HCT116 (cell line): ENCODE measurements at regions not wholly inside any gene's neighbourhood (a gene's known extent, or its start where the extent isn't known, plus 50 kb on each side); places are given as distances from the start of the nearest gene placed in this dataset.

ENCODE experiments used
- ATAC-seq: fragments of 200-7000 bp; cut with Tn5 transposase; 2 replicates; pipeline ENCODE4 v1.9.1; 2020; ENCODE audit warnings: mild to moderate bottlenecking, moderate library complexity
- BruUV-seq: library from RNA; stranded (reverse); fragments of 400-500 nt; replicated peaks from 2 replicates; lab custom pipeline; 2021; lab: Mats Ljungman, UMichigan
- CTCF ChIA-PET: fragments of 300-600 bp; sonication (Branson Sonifier 250); formaldehyde crosslinking; loops from one replicate; lab custom pipeline; 2021; ENCODE audit warnings: antibody characterized with exemption; lab: Charles Lee
- POLR2A ChIA-PET: fragments of 300-600, 350-600 bp; sonication (Branson Sonifier 250); formaldehyde crosslinking; loops from one replicate; lab custom pipeline; 2021; ENCODE audit warnings: antibody characterized with exemption; lab: Charles Lee
- RAD21 ChIA-PET, 2 experiments: fragments of 300-600 bp; sonication (Branson Sonifier 250); formaldehyde crosslinking; loops; one replicate each; lab custom pipeline; 2023; ENCODE audit warnings: low total read pairs in 2 of 2; ENCODE audit not compliant: uncharacterized antibody in 2 of 2, unreplicated experiment in 2 of 2, low non-redundant PET in 1 of 2; lab: Charles Lee
- DNase-seq: peaks from one replicate; pipeline ENCODE4 v3.0.0-alpha.2; 2010; ENCODE audit warnings: low read depth, low spot score
- H2AFZ ChIP-seq: fragments of 200-600 bp; shearing (Covaris generic), sonication (generic); 2 replicates; pipeline ENCODE4 v1.6.1; 2017; ENCODE audit warnings: low read depth, mixed run types, mixed read lengths, antibody characterized with exemption, low read length; ENCODE audit not compliant: poor library complexity, severe bottlenecking
- H3K27ac ChIP-seq: 2 replicates; pipeline ENCODE4 v1.5.1; 2012; ENCODE audit warnings: low read depth, low read length
- H3K27me3 ChIP-seq: fragments of 200-600 bp; sonication (generic); 2 replicates; pipeline ENCODE4 v1.6.1; 2016; ENCODE audit warnings: mixed run types, low read length, mixed read lengths; ENCODE audit not compliant: insufficient read depth
- H3K36me3 ChIP-seq, 2 experiments: fragments of 200-500 bp in 1 of 2; fragments of 200-600 bp in 1 of 2; sonication (Bioruptor generic) in 1 of 2; sonication (generic) in 1 of 2; 2 replicates each; pipeline versions ENCODE4 v1.5.1 to v1.6.1; 2014 to 2016; ENCODE audit warnings: low read length in 2 of 2, inconsistent platforms in 1 of 2, mixed read lengths in 1 of 2, mixed run types in 1 of 2; ENCODE audit not compliant: insufficient read depth in 2 of 2, control insufficient read depth in 1 of 2
- H3K4me1 ChIP-seq, 2 experiments: fragments of 200-600 bp in 1 of 2; sonication (generic) in 1 of 2; 2 replicates each; pipeline versions ENCODE4 v1.5.1 to v1.6.1; 2012 to 2017; ENCODE audit warnings: low read length in 2 of 2, inconsistent platforms in 1 of 2, mild to moderate bottlenecking in 1 of 2, mixed read lengths in 1 of 2, mixed run types in 1 of 2, moderate library complexity in 1 of 2; ENCODE audit not compliant: insufficient read depth in 2 of 2, control insufficient read depth in 1 of 2
- H3K4me2 ChIP-seq: fragments of 200-600 bp; sonication (generic); 2 replicates; pipeline ENCODE4 v1.6.1; 2017; ENCODE audit warnings: mixed run types, low read length, mixed read lengths
- H3K4me3 ChIP-seq, 2 experiments: fragments of 200-600 bp in 1 of 2; sonication (generic) in 1 of 2; replicated peaks in 1 of 2; 2 replicates each; pipeline ENCODE4 v1.5.1; 2011 to 2016; ENCODE audit warnings: low read length in 2 of 2, control low read depth in 1 of 2, low read depth in 1 of 2, mild to moderate bottlenecking in 1 of 2, mixed read lengths in 1 of 2, mixed run types in 1 of 2
- H3K79me2 ChIP-seq: fragments of 200-600 bp; sonication (generic); 2 replicates; pipeline ENCODE4 v1.6.1; 2017; ENCODE audit warnings: mild to moderate bottlenecking, mixed run types, low read length, moderate library complexity, mixed read lengths; ENCODE audit not compliant: insufficient read depth
- H3K9ac ChIP-seq: fragments of 200-600 bp; sonication (generic); 2 replicates; pipeline ENCODE4 v1.6.1; 2016; ENCODE audit warnings: low read length, mixed read lengths
- H3K9me2 ChIP-seq: fragments of 200-600 bp; sonication (generic), shearing (Covaris generic); 2 replicates; pipeline ENCODE4 v1.6.1; 2017; ENCODE audit warnings: mixed run types, mild to moderate bottlenecking, moderate library complexity; ENCODE audit not compliant: insufficient read depth
- H3K9me3 ChIP-seq, 2 experiments: fragments of 200-500 bp in 1 of 2; fragments of 200-600 bp in 1 of 2; sonication (Bioruptor generic) in 1 of 2; sonication (generic) in 1 of 2; 2 replicates each; pipeline ENCODE4 v1.6.1; 2014 to 2017; ENCODE audit warnings: low read length in 2 of 2, mixed read lengths in 2 of 2, inconsistent platforms in 1 of 2, low read depth in 1 of 2, mild to moderate bottlenecking in 1 of 2, mixed run types in 1 of 2, moderate library complexity in 1 of 2; ENCODE audit not compliant: control insufficient read depth in 1 of 2, insufficient read depth in 1 of 2
- H4K20me1 ChIP-seq: fragments of 200-600 bp; sonication (generic), shearing (Covaris generic); 2 replicates; pipeline ENCODE4 v1.6.1; 2017; ENCODE audit warnings: mixed run types, mild to moderate bottlenecking, moderate library complexity; ENCODE audit not compliant: insufficient read depth
- CBX3 ChIP-seq: IDR thresholded peaks from 2 replicates; pipeline ENCODE4 v1.6.1; 2012; ENCODE audit warnings: low read depth
- EGR1 ChIP-seq: IDR thresholded peaks from 2 replicates; pipeline ENCODE4 v1.6.1; 2012; ENCODE audit warnings: low read depth
- ELF1 ChIP-seq: IDR thresholded peaks from 2 replicates; pipeline ENCODE4 v1.6.1; 2012; ENCODE audit warnings: low read depth, borderline replicate concordance
- EZH2 ChIP-seq: fragments of 200-600 bp; sonication (generic); IDR thresholded peaks from 2 replicates; pipeline ENCODE4 v1.6.1; 2017; ENCODE audit warnings: antibody characterized with exemption, mixed run types
- EZH2phosphoT487 ChIP-seq: fragments of 200-600 bp; IDR thresholded peaks from 2 replicates; pipeline ENCODE4 v1.6.1; 2018; ENCODE audit warnings: antibody characterized with exemption, borderline replicate concordance
- FOSL1 ChIP-seq: IDR thresholded peaks from 2 replicates; pipeline ENCODE4 v1.6.1; 2012; ENCODE audit warnings: low read depth
- JUND ChIP-seq: IDR thresholded peaks from 2 replicates; pipeline ENCODE4 v1.6.1; 2012
- POLR2A ChIP-seq: IDR thresholded peaks from 2 replicates; pipeline ENCODE4 v1.7.0; 2011; ENCODE audit warnings: borderline replicate concordance; ENCODE audit not compliant: insufficient read depth, insufficient read length; ENCODE audit errors: extremely low read depth
- POLR2AphosphoS5 ChIP-seq: IDR thresholded peaks from 2 replicates; pipeline ENCODE4 v1.6.1; 2011; ENCODE audit warnings: mild to moderate bottlenecking, low read depth, low read length, moderate library complexity
- RAD21 ChIP-seq: IDR thresholded peaks from 2 replicates; pipeline ENCODE4 v1.6.1; 2012; ENCODE audit warnings: low read depth, mild to moderate bottlenecking
- SP1 ChIP-seq: IDR thresholded peaks from 2 replicates; pipeline ENCODE4 v1.6.1; 2012; ENCODE audit warnings: low read depth
- TCF7L2 ChIP-seq: IDR thresholded peaks from 2 replicates; pipeline ENCODE4 v1.7.0; 2011; ENCODE audit warnings: borderline replicate concordance, inconsistent platforms; ENCODE audit not compliant: insufficient read depth, insufficient read length; ENCODE audit errors: extremely low read depth
- YY1 ChIP-seq: IDR thresholded peaks from 2 replicates; pipeline ENCODE4 v1.6.1; 2011; ENCODE audit warnings: low read length, low read depth, moderate library complexity, mild to moderate bottlenecking; ENCODE audit not compliant: insufficient replicate concordance; ENCODE audit errors: extremely low read depth
- intact Hi-C: fragments of 100-400 bp; cut with micrococcal nuclease; formaldehyde crosslinking; loops from 2 replicates; pipeline ENCODE4 v1.10.0; 2022
- TF ChIP-seq, protein P1 (sequence below): IDR thresholded peaks from 2 replicates; pipeline ENCODE4 v1.6.1; 2012
- TF ChIP-seq, protein P2 (sequence below): IDR thresholded peaks from 2 replicates; pipeline ENCODE4 v1.6.1; 2011; ENCODE audit warnings: mild to moderate bottlenecking, low read length, moderate library complexity; ENCODE audit not compliant: insufficient replicate concordance; ENCODE audit errors: extremely low read depth
- TF ChIP-seq, protein P3 (sequence below): IDR thresholded peaks from 2 replicates; pipeline ENCODE4 v1.6.1; 2012
- TF ChIP-seq, protein P4 (sequence below): IDR thresholded peaks from 2 replicates; pipeline ENCODE4 v1.6.1; 2012; ENCODE audit warnings: low read depth
- TF ChIP-seq, protein P5 (sequence below), 3 experiments: fragments of 200-600 bp in 1 of 3; sonication (generic) in 1 of 3; IDR thresholded peaks in 2 of 3; conservative IDR thresholded peaks in 1 of 3; 2 replicates each; pipeline ENCODE4 v1.5.1; 2012 to 2017; ENCODE audit warnings: low read depth in 2 of 3, low read length in 2 of 3, antibody characterized with exemption in 1 of 3, borderline replicate concordance in 1 of 3, control low read depth in 1 of 3, mild to moderate bottlenecking in 1 of 3, mixed read lengths in 1 of 3, mixed run types in 1 of 3, moderate library complexity in 1 of 3; ENCODE audit not compliant: insufficient read depth in 1 of 3

DNA sequence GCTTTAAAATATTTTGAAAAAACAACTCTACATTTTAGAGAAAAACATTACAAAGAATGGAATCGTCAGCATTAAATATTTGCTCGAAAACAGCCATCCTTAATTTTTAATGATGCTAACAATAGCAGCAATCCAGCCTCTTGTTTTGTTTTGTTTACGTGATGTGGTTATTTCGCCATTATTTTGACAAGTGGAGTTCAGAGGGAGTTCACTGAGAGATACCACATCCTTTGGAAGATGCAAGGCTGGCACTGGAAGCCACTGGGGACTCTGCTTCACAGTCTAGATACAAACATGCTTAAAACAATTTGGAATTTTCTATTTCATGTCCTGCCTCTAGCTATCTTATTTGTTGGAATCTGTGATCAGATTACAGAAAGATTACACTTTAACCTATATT lies 556.3 kb downstream of the PCDH17 start (continued):
- TF ChIP-seq, protein P1, sequence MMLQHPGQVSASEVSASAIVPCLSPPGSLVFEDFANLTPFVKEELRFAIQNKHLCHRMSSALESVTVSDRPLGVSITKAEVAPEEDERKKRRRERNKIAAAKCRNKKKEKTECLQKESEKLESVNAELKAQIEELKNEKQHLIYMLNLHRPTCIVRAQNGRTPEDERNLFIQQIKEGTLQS, result no peak
- TF ChIP-seq, all 23 proteins: peak for 0

DNA sequence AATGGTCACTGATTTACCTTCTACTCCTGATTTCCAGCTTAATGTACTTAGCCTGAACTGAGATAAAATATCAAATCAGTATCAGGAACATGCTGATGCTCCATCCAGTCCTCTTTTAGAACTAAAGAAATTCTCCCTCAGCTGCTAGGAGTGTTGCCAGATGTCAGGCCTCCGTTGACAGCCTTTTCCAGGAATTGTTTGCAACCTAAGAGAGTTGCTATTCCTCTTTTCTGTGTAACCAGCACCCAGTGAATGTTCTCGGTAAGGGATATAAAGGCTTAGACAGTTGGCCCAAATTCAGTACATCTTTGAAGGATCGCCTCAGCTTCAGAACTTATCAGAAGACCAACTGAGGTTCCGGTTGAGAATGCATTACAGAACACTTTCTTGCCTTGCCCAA lies 559.0 kb downstream of the PCDH17 start:
- Histone ChIP-seq H4K20me1 (no peaks in the 10 kb centered on the region), H3K4me1 (no peaks in the 10 kb centered on the region), H3K9ac (no peak overlapping the region), H3K27ac (no peak overlapping the region), H3K4me2 (no peak overlapping the region), H3K9me3 (peaks cover 11 to 35% of the 10 kb centered on the region in 2 experiments; a peak in 2 of 4 replicates), H3K9me2 (no peaks in the 10 kb centered on the region), H3K36me3 (no peaks in the 10 kb centered on the region), H2AFZ (no peak overlapping the region), H3K4me3 (no peak overlapping the region), H3K27me3 (no peaks in the 10 kb centered on the region), H3K79me2 (no peaks in the 10 kb centered on the region)
- POLR2A ChIA-PET, result no interaction called here
- no peak for ATAC-seq
- intact Hi-C loops, result no loop called here
- DNase-seq, result no peak
- CTCF ChIA-PET, result no interaction called here
- RAD21 ChIA-PET, result no interaction called here
- BruUV-seq, result no TSS peak
- TF ChIP-seq, protein P2, sequence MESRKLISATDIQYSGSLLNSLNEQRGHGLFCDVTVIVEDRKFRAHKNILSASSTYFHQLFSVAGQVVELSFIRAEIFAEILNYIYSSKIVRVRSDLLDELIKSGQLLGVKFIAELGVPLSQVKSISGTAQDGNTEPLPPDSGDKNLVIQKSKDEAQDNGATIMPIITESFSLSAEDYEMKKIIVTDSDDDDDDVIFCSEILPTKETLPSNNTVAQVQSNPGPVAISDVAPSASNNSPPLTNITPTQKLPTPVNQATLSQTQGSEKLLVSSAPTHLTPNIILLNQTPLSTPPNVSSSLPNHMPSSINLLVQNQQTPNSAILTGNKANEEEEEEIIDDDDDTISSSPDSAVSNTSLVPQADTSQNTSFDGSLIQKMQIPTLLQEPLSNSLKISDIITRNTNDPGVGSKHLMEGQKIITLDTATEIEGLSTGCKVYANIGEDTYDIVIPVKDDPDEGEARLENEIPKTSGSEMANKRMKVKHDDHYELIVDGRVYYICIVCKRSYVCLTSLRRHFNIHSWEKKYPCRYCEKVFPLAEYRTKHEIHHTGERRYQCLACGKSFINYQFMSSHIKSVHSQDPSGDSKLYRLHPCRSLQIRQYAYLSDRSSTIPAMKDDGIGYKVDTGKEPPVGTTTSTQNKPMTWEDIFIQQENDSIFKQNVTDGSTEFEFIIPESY, result no peak
- no peak for TF ChIP-seq TCF7L2
- TF ChIP-seq ELF1, result no peak
- TF ChIP-seq CBX3, result no peak
- no peak for TF ChIP-seq SP1
- TF ChIP-seq EZH2, result no peak
- TF ChIP-seq, protein P3, sequence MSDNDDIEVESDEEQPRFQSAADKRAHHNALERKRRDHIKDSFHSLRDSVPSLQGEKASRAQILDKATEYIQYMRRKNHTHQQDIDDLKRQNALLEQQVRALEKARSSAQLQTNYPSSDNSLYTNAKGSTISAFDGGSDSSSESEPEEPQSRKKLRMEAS, result no peak
- no peak for TF ChIP-seq RAD21
- no peak for TF ChIP-seq EGR1
- TF ChIP-seq, protein P1, result no peak
- no peak for TF ChIP-seq YY1
- TF ChIP-seq, protein P4, sequence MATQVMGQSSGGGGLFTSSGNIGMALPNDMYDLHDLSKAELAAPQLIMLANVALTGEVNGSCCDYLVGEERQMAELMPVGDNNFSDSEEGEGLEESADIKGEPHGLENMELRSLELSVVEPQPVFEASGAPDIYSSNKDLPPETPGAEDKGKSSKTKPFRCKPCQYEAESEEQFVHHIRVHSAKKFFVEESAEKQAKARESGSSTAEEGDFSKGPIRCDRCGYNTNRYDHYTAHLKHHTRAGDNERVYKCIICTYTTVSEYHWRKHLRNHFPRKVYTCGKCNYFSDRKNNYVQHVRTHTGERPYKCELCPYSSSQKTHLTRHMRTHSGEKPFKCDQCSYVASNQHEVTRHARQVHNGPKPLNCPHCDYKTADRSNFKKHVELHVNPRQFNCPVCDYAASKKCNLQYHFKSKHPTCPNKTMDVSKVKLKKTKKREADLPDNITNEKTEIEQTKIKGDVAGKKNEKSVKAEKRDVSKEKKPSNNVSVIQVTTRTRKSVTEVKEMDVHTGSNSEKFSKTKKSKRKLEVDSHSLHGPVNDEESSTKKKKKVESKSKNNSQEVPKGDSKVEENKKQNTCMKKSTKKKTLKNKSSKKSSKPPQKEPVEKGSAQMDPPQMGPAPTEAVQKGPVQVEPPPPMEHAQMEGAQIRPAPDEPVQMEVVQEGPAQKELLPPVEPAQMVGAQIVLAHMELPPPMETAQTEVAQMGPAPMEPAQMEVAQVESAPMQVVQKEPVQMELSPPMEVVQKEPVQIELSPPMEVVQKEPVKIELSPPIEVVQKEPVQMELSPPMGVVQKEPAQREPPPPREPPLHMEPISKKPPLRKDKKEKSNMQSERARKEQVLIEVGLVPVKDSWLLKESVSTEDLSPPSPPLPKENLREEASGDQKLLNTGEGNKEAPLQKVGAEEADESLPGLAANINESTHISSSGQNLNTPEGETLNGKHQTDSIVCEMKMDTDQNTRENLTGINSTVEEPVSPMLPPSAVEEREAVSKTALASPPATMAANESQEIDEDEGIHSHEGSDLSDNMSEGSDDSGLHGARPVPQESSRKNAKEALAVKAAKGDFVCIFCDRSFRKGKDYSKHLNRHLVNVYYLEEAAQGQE, result no peak
- TF ChIP-seq FOSL1, result no peak
- TF ChIP-seq JUND, result no peak
- TF ChIP-seq, protein P5, sequence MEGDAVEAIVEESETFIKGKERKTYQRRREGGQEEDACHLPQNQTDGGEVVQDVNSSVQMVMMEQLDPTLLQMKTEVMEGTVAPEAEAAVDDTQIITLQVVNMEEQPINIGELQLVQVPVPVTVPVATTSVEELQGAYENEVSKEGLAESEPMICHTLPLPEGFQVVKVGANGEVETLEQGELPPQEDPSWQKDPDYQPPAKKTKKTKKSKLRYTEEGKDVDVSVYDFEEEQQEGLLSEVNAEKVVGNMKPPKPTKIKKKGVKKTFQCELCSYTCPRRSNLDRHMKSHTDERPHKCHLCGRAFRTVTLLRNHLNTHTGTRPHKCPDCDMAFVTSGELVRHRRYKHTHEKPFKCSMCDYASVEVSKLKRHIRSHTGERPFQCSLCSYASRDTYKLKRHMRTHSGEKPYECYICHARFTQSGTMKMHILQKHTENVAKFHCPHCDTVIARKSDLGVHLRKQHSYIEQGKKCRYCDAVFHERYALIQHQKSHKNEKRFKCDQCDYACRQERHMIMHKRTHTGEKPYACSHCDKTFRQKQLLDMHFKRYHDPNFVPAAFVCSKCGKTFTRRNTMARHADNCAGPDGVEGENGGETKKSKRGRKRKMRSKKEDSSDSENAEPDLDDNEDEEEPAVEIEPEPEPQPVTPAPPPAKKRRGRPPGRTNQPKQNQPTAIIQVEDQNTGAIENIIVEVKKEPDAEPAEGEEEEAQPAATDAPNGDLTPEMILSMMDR (IDR thresholded peaks at IDR 0.05 in 2 of 3, conservative IDR thresholded peaks at IDR 0.05 in 1 of 3; ENCODE audit: borderline replicate concordance in 1 of 3, insufficient read depth in 1 of 3, low read depth in 2 of 3, low read length in 2 of 3), result no peak
- TF ChIP-seq POLR2A, result no peak
- no peak for TF ChIP-seq POLR2AphosphoS5
- TF ChIP-seq EZH2phosphoT487, result no peak
